Thyroid gland (tissue), 4 donors: ENCODE measurements at regions not wholly inside any gene's neighbourhood (a gene's known extent, or its start where the extent isn't known, plus 50 kb on each side); places are given as distances from the start of the nearest gene placed in this dataset.

Experiments
- DNase-seq, 2 donors: peaks; one replicate each; pipeline ENCODE4 v3.0.0-alpha.2; 2019
- H3K27ac ChIP-seq, 3 donors: fragments of 200-600 bp; sonication (generic); 1 replicate in 2 of 3; 2 replicates in 1 of 3; pipeline ENCODE4 v1.5.1; 2016 to 2019; ENCODE audit warnings: mild to moderate bottlenecking in 1 of 3, moderate library complexity in 1 of 3
- H3K27me3 ChIP-seq: fragments of 200-600 bp; sonication (generic); one replicate; pipeline ENCODE4 v1.5.1; 2019
- H3K36me3 ChIP-seq, 2 donors: fragments of 200-600 bp; sonication (generic); one replicate each; pipeline ENCODE4 v1.5.1; 2016 to 2019
- H3K4me1 ChIP-seq, 2 donors: fragments of 200-600 bp; sonication (generic); one replicate each; pipeline ENCODE4 v1.5.1; 2017 to 2019
- H3K4me3 ChIP-seq, 3 donors: fragments of 200-600 bp; sonication (generic); replicated peaks in 1 of 3; 1 replicate in 2 of 3; 2 replicates in 1 of 3; pipeline ENCODE4 v1.5.1; 2016; ENCODE audit warnings: mild to moderate bottlenecking in 1 of 3
- H3K9me3 ChIP-seq: fragments of 200-600 bp; sonication (generic); one replicate; pipeline ENCODE4 v1.5.1; 2017
- POLR2A ChIP-seq, 2 donors: fragments of 450-650 bp; IDR thresholded peaks; one replicate each; pipeline ENCODE4 v1.6.1; 2017; ENCODE audit warnings: antibody characterized with exemption in 2 of 2, mild to moderate bottlenecking in 2 of 2, moderate library complexity in 1 of 2
- WGBS, 2 donors: methylation state at CpG; one replicate each; pipeline ENCODE4 v1.1.5; 2017; 5-methylcytosine and 5-hydroxymethylcytosine counted together
- intact Hi-C: fragments of 100-400 bp; cut with DNase I; formaldehyde crosslinking; loops from one replicate; pipeline ENCODE4 v1.15.1; 2023
- TF ChIP-seq, protein P1 (sequence below), 6 experiments: fragments of 200-600 bp in 3 of 6; fragments of 450-650 bp in 3 of 6; sonication (generic) in 3 of 6; IDR thresholded peaks; one replicate each; pipeline ENCODE4 v1.5.1; 2016 to 2019; ENCODE audit warnings: antibody characterized with exemption in 6 of 6, mild to moderate bottlenecking in 2 of 6, inconsistent platforms in 1 of 6, moderate library complexity in 1 of 6

DNA sequence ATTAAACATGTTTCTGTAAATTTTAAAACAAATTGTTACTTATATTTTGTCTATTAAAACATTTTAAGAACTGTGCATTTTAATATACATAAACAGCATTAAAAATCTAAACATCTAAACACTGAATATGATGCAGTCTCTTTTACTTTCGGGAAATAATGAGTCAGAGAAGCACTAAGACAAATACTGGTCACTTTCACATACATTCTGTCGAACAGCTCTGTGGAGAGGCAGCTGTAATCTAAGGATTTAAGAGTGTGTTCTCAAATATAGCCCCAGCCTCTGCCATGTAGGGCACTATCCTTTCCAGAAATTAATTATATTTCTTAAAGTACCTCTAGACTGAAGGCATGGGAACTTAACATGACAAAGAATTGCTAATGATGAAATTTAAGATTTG is 89.6 kb upstream of the PTGFR start:
- Histone ChIP-seq H3K4me1 (no peaks in the 10 kb centered on the region), H3K4me3 (no peak overlapping the region), H3K27ac (no peak overlapping the region), H3K27me3 (no peaks in the 10 kb centered on the region), H3K9me3 (no peaks in the 10 kb centered on the region), H3K36me3 (no peaks in the 10 kb centered on the region)
- intact Hi-C loops = no loop called here
- TF ChIP-seq, protein P1, sequence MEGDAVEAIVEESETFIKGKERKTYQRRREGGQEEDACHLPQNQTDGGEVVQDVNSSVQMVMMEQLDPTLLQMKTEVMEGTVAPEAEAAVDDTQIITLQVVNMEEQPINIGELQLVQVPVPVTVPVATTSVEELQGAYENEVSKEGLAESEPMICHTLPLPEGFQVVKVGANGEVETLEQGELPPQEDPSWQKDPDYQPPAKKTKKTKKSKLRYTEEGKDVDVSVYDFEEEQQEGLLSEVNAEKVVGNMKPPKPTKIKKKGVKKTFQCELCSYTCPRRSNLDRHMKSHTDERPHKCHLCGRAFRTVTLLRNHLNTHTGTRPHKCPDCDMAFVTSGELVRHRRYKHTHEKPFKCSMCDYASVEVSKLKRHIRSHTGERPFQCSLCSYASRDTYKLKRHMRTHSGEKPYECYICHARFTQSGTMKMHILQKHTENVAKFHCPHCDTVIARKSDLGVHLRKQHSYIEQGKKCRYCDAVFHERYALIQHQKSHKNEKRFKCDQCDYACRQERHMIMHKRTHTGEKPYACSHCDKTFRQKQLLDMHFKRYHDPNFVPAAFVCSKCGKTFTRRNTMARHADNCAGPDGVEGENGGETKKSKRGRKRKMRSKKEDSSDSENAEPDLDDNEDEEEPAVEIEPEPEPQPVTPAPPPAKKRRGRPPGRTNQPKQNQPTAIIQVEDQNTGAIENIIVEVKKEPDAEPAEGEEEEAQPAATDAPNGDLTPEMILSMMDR (IDR thresholded peaks at IDR 0.05) = no peak
- TF ChIP-seq POLR2A (IDR thresholded peaks at IDR 0.05) = no peak
- no peak for DNase-seq
- WGBS, 2 donors = 80 to 85% methylated on average over 2 of the region's 2 CpGs

DNA sequence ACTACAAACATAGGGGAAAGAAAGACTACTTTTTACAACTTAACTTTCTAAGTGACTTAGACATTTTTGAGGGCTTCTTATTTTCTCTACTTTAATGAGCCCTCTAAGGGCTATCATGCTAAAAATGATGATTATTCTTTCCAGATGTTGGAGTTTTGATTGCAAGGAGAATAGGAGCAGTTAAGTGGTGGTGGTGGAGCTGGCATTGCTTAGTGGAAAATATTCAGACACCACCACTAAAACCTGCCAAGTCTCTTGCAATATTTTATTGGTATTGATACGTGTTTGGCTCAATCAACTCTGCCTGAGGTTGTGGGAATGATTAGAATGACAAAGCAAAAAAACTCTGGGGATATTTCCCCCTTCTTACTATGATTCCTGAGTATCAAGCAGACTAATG is 82.6 kb upstream of the PTGFR start:
- intact Hi-C loops = no loop called here
- H3K27ac ChIP-seq = no peak overlapping the region

DNA sequence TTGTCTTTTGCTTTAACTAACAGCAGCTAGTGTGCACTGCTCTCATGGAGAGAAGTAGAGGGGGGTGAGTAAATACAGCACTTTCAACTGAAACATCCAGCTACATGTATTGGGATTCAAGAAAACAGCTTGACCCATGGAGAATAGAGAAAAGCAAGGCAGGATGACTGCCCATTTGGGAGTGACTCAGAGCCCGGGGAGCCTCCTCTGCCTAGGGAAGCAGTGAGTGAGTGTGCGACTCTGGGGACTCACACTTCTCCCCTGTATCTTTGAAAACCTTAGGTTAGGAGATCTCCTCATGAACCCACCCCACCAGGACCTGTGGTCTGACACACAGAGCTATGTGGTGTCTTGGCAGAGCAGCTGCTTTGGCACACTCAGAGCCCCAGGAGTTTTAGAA is 82.0 kb upstream of the PTGFR start:
- no peak for TF ChIP-seq POLR2A (IDR thresholded peaks at IDR 0.05)
- TF ChIP-seq, protein P1 (IDR thresholded peaks at IDR 0.05) = no peak
- intact Hi-C loops = no loop called here
- no peaks in the 10 kb centered on the region for H3K4me1 ChIP-seq
- no peaks in the 10 kb centered on the region for H3K36me3 ChIP-seq
- DNase-seq = no peak
- H3K4me3 ChIP-seq = no peak overlapping the region
- H3K9me3 ChIP-seq = no peaks in the 10 kb centered on the region
- H3K27me3 ChIP-seq = no peaks in the 10 kb centered on the region
- H3K27ac ChIP-seq = no peak overlapping the region
- WGBS, 2 donors = 75 to 89% methylated on average over 2 of the region's 2 CpGs

More for the DNA sequence above, 82.6 kb upstream of the PTGFR start:
- DNase-seq = no peak
- no peaks in the 10 kb centered on the region for H3K9me3 ChIP-seq
- H3K36me3 ChIP-seq = no peaks in the 10 kb centered on the region
- no peak for TF ChIP-seq POLR2A (IDR thresholded peaks at IDR 0.05)
- TF ChIP-seq, protein P1 (IDR thresholded peaks at IDR 0.05) = no peak
- H3K27me3 ChIP-seq = no peaks in the 10 kb centered on the region
- no peak overlapping the region for H3K4me3 ChIP-seq
- 61 to 72% methylated on average over 1 of the region's 1 CpG for WGBS, 2 donors
- no peaks in the 10 kb centered on the region for H3K4me1 ChIP-seq

DNA sequence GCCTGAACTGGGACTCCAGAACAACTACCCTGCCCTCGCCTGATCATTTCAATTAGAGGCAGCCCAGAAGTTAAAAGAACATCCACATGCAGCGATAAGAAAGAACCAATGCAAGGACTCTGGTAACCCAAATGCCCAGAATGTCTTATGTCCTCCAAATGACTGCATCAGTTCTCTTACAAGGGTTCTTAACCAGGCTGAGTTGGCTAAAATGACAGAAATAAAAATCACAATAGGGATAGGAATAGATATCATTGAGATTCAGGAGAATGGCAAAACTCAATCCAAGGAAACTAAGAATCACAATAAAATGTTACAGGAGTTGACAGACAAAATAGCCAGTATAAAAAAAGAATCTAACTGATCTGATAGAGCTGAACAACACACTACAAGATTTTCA is 80.1 kb upstream of the PTGFR start:
- Histone ChIP-seq H3K36me3 (no peaks in the 10 kb centered on the region), H3K4me3 (no peak overlapping the region), H3K9me3 (no peaks in the 10 kb centered on the region), H3K4me1 (no peaks in the 10 kb centered on the region), H3K27ac (no peak overlapping the region), H3K27me3 (no peaks in the 10 kb centered on the region)
- no peak for DNase-seq
- intact Hi-C loops = no loop called here
- no peak for TF ChIP-seq POLR2A (IDR thresholded peaks at IDR 0.05)
- TF ChIP-seq, protein P1 (IDR thresholded peaks at IDR 0.05) = no peak
- WGBS, 2 donors = 88 to 100% methylated on average over 2 of the region's 2 CpGs

DNA sequence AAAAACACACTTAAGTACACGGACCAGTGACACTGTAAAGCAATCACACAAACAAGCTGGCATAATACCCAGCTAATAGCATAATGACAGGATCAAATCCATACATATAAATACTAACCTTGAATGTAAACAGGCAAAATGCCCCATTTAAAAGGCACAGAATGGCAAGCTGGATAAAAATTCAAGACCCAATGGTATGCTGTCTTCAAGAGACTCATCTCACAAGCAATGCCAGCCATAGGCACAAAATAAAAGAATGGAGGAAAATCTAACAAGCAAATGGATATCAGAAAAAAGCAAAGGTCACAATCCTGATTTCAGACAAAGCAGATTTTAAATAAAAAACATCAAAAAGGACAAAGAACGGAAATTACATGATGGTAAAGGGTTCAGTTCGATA is 79.1 kb upstream of the PTGFR start:
- Histone ChIP-seq H3K9me3 (no peaks in the 10 kb centered on the region), H3K27me3 (no peaks in the 10 kb centered on the region), H3K4me3 (no peak overlapping the region), H3K4me1 (no peaks in the 10 kb centered on the region), H3K27ac (no peak overlapping the region), H3K36me3 (no peaks in the 10 kb centered on the region)
- WGBS, 2 donors = 51 to 52% methylated on average over 3 of the region's 3 CpGs
- intact Hi-C loops = no loop called here
- TF ChIP-seq, protein P1 (IDR thresholded peaks at IDR 0.05) = no peak
- no peak for TF ChIP-seq POLR2A (IDR thresholded peaks at IDR 0.05)
- no peak for DNase-seq
